ENCODE measurements at regions not wholly inside any gene's neighbourhood (a gene's known extent, or its start where the extent isn't known, plus 50 kb on each side); places are given as distances from the start of the nearest gene placed in this dataset.
"Not testable (repeated sequence)": the region's sequence is repeated elsewhere in the genome, so short reads cannot be mapped to it uniquely, and the experiment has no call there.

- H3K4me1 Mint-ChIP-seq (ENCODE audit: low read depth); H3K9me3 Mint-ChIP-seq; POLR2A ChIA-PET; H3K27me3 Mint-ChIP-seq; H3K4me3 Mint-ChIP-seq; H3K36me3 Mint-ChIP-seq; intact Hi-C loops (cut with micrococcal nuclease): not testable (repeated sequence)
- CTCF ChIA-PET: interaction anchor here (0.7 to 0.8 kb wide), 2 partner anchors 10 to 431 kb away, joined by 4 read pairs; no protein-coding TSS in a partner anchor
- H3K27ac Mint-ChIP-seq: peak overlapping the region; percentile 40
- DNase-seq: peak; percentile 65
These were observed 1183.8 kb downstream of the TMEM121 start for GRCh38 chr14:106710187-106710586.

GRCh38 chr14:106712513-106712912, 1186.1 kb downstream of the TMEM121 start:
- intact Hi-C loops (cut with micrococcal nuclease); H3K9me3 Mint-ChIP-seq; H3K4me3 Mint-ChIP-seq; POLR2A ChIA-PET; H3K4me1 Mint-ChIP-seq (ENCODE audit: low read depth); H3K36me3 Mint-ChIP-seq; H3K27me3 Mint-ChIP-seq; CTCF ChIA-PET; H3K27ac Mint-ChIP-seq; DNase-seq: not testable (repeated sequence)

- H3K36me3 Mint-ChIP-seq; DNase-seq; H3K27ac Mint-ChIP-seq; POLR2A ChIA-PET; intact Hi-C loops (cut with micrococcal nuclease); H3K27me3 Mint-ChIP-seq; H3K9me3 Mint-ChIP-seq; H3K4me3 Mint-ChIP-seq: not testable (repeated sequence)
- CTCF ChIA-PET: interaction anchor here (0.9 kb wide), 1 partner anchor 26 kb away, joined by 3 read pairs; no protein-coding TSS in a partner anchor
- peaks cover 12% of the 10 kb centered on the region for H3K4me1 Mint-ChIP-seq (ENCODE audit: low read depth)
These were observed 1188.4 kb downstream of the TMEM121 start for GRCh38 chr14:106714446-106715428.

- intact Hi-C loops (cut with micrococcal nuclease); H3K27me3 Mint-ChIP-seq: not testable (repeated sequence)
These were observed 1191.2 kb downstream of the TMEM121 start for GRCh38 chr14:106717544-106717943.

GRCh38 chr14:106719880-106720279, 1193.5 kb downstream of the TMEM121 start:
- H3K4me1 Mint-ChIP-seq (ENCODE audit: low read depth): peaks cover 33% of the 10 kb centered on the region
- H3K27me3 Mint-ChIP-seq; H3K9me3 Mint-ChIP-seq; H3K36me3 Mint-ChIP-seq; H3K4me3 Mint-ChIP-seq; H3K27ac Mint-ChIP-seq; POLR2A ChIA-PET; intact Hi-C loops (cut with micrococcal nuclease): not testable (repeated sequence)
- DNase-seq: peak; percentile 37
- CTCF ChIA-PET: interaction anchor here (0.7 to 1.7 kb wide), 3 partner anchors 9 to 102 kb away, joined by 4 to 5 read pairs (median 4); no protein-coding TSS in a partner anchor

More at GRCh38 chr14:106717544-106717943, 1191.2 kb downstream of the TMEM121 start:
- CTCF ChIA-PET, DNase-seq, POLR2A ChIA-PET, H3K27ac Mint-ChIP-seq, H3K4me3 Mint-ChIP-seq, H3K36me3 Mint-ChIP-seq, H3K9me3 Mint-ChIP-seq: not testable (repeated sequence)
- peaks cover 22% of the 10 kb centered on the region for H3K4me1 Mint-ChIP-seq (ENCODE audit: low read depth)

GRCh38 chr14:106721926-106722325, 1195.5 kb downstream of the TMEM121 start:
- intact Hi-C loops (cut with micrococcal nuclease): not testable (repeated sequence)

GRCh38 chr14:106722813-106723687, 1196.7 kb downstream of the TMEM121 start:
- DNase-seq; H3K9me3 Mint-ChIP-seq; H3K4me3 Mint-ChIP-seq; CTCF ChIA-PET; H3K36me3 Mint-ChIP-seq; POLR2A ChIA-PET; intact Hi-C loops (cut with micrococcal nuclease); H3K27me3 Mint-ChIP-seq: not testable (repeated sequence)
- H3K4me1 Mint-ChIP-seq (ENCODE audit: low read depth): peaks cover 40% of the 10 kb centered on the region
- H3K27ac Mint-ChIP-seq: peak overlapping the region; percentile 33

More at GRCh38 chr14:106721926-106722325, 1195.5 kb downstream of the TMEM121 start:
- DNase-seq, H3K4me3 Mint-ChIP-seq, POLR2A ChIA-PET, H3K27ac Mint-ChIP-seq, H3K9me3 Mint-ChIP-seq, CTCF ChIA-PET, H3K27me3 Mint-ChIP-seq, H3K36me3 Mint-ChIP-seq: not testable (repeated sequence)
- H3K4me1 Mint-ChIP-seq (ENCODE audit: low read depth): peaks cover 33% of the 10 kb centered on the region

- POLR2A ChIA-PET; intact Hi-C loops (cut with micrococcal nuclease); H3K36me3 Mint-ChIP-seq; H3K27me3 Mint-ChIP-seq; H3K4me3 Mint-ChIP-seq; H3K27ac Mint-ChIP-seq; H3K9me3 Mint-ChIP-seq: not testable (repeated sequence)
- CTCF ChIA-PET: interaction anchor here (0.9 kb wide), 1 partner anchor 48 kb away, joined by 3 read pairs; no protein-coding TSS in a partner anchor
- DNase-seq: peak; percentile 27
- H3K4me1 Mint-ChIP-seq (ENCODE audit: low read depth): peaks cover 24% of the 10 kb centered on the region
These were observed 1201.6 kb downstream of the TMEM121 start for GRCh38 chr14:106727962-106728361.

- peaks cover 19% of the 10 kb centered on the region for H3K4me1 Mint-ChIP-seq (ENCODE audit: low read depth)
- POLR2A ChIA-PET: no interaction called here
- intact Hi-C loops (cut with micrococcal nuclease): no loop called here
- H3K36me3 Mint-ChIP-seq: no peaks in the 10 kb centered on the region
- no peak overlapping the region for H3K27ac Mint-ChIP-seq
- CTCF ChIA-PET: interaction anchor here (0.9 to 3.1 kb wide), 2 partner anchors 12 to 49 kb away, joined by 3 to 11 read pairs; no protein-coding TSS in a partner anchor
- peaks cover 2% of the 10 kb centered on the region for H3K9me3 Mint-ChIP-seq
- H3K4me3 Mint-ChIP-seq: no peak overlapping the region
- no peak for DNase-seq
- no peaks in the 10 kb centered on the region for H3K27me3 Mint-ChIP-seq
These were observed 1202.2 kb downstream of the TMEM121 start for GRCh38 chr14:106728611-106729010.

- ChIA-PET CTCF (interaction anchor here (0.6 to 3.1 kb wide), 3 partner anchors 9 to 11 kb away, joined by 3 to 11 read pairs (median 3); no protein-coding TSS in a partner anchor), POLR2A (no interaction called here)
- no peak overlapping the region for H3K4me3 Mint-ChIP-seq
- peaks cover 2% of the 10 kb centered on the region for H3K9me3 Mint-ChIP-seq
- H3K27ac Mint-ChIP-seq: no peak overlapping the region
- peaks cover 16% of the 10 kb centered on the region for H3K4me1 Mint-ChIP-seq (ENCODE audit: low read depth)
- no peak for DNase-seq
- no peaks in the 10 kb centered on the region for H3K36me3 Mint-ChIP-seq
- H3K27me3 Mint-ChIP-seq: no peaks in the 10 kb centered on the region
- intact Hi-C loops (cut with micrococcal nuclease): no loop called here
These were observed 1203.2 kb downstream of the TMEM121 start for GRCh38 chr14:106729551-106729950.

GRCh38 chr14:106733771-106734170, 1207.4 kb downstream of the TMEM121 start:
- Mint-ChIP-seq H3K9me3 (peaks cover 2% of the 10 kb centered on the region), H3K27me3 (no peaks in the 10 kb centered on the region), H3K36me3 (no peaks in the 10 kb centered on the region), H3K4me3 (no peak overlapping the region), H3K4me1 (ENCODE audit: low read depth) (peaks cover 5% of the 10 kb centered on the region), H3K27ac (no peak overlapping the region)
- DNase-seq: no peak
- ChIA-PET CTCF (interaction anchor here (0.8 to 1.1 kb wide), 2 partner anchors 15 to 97 kb away, joined by 3 to 4 read pairs; no protein-coding TSS in a partner anchor), POLR2A (no interaction called here)
- intact Hi-C loops (cut with micrococcal nuclease): no loop called here

GRCh38 chr14:106737021-106737420, 1210.6 kb downstream of the TMEM121 start:
- ChIA-PET POLR2A (no interaction called here), CTCF (interaction anchor here (1.1 kb wide), 1 partner anchor 40 kb away, joined by 3 read pairs; no protein-coding TSS in a partner anchor)
- Mint-ChIP-seq H3K4me1 (ENCODE audit: low read depth) (peaks cover 8% of the 10 kb centered on the region), H3K36me3 (no peaks in the 10 kb centered on the region), H3K27ac (no peak overlapping the region), H3K27me3 (no peaks in the 10 kb centered on the region), H3K9me3 (peaks cover 2% of the 10 kb centered on the region), H3K4me3 (no peak overlapping the region)
- no peak for DNase-seq
- intact Hi-C loops (cut with micrococcal nuclease): no loop called here

All from activated CD4-positive, alpha-beta memory T cell treated with anti-CD3 and anti-CD28 coated beads for 36 hours (primary cell).